GM21529 (cell line): ENCODE measurements at regions not wholly inside any gene's neighbourhood (a gene's known extent, or its start where the extent isn't known, plus 50 kb on each side); places are given as distances from the start of the nearest gene placed in this dataset.
"Not testable (repeated sequence)": the region's sequence is repeated elsewhere in the genome, so short reads cannot be mapped to it uniquely, and the experiment has no call there.

ENCODE experiments used
- ATAC-seq: cut with Tn5 transposase; IDR thresholded peaks from one replicate; pipeline ENCODE4 v1.9.1; 2021; ENCODE audit not compliant: unreplicated experiment

DNA sequence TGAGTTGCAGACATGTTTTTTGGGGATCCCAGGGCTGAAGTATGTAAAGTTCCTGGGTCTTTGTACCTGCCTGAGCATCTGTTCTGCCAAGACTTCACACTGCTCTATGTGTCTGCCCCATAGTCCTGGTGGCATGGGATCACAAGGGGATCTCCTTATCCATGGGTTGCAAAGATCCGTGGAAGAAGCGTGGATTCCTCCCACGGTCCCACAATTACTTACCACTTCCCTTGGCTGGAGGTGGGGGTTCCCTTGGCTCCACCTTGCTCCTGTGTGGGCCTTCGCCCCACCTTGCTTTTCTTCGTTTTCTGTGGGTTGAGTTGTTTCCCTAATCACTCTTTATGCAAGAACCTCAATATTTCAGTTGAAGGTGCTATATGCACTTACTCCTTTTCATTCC is 157.4 kb upstream of the CHORDC1 start:
- no peak for ATAC-seq

DNA sequence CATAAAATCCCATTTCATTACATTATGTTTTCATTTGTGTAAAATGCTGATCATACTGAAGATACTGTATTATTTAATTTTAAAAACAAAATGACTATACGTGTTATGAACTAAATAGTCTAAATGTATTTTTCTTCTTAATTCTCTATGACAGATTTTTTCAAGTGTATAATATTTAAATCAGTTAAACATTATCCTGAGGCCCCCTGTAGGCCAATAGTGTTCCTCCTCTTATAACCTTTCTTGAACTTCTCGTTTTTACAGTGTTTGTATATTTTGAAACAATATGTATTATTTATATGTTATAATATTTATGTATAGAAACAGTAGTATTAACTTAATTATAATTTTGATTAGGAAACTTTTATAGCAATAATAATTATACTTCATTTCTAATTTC is 151.1 kb upstream of the CHORDC1 start:
- ATAC-seq: no peak

DNA sequence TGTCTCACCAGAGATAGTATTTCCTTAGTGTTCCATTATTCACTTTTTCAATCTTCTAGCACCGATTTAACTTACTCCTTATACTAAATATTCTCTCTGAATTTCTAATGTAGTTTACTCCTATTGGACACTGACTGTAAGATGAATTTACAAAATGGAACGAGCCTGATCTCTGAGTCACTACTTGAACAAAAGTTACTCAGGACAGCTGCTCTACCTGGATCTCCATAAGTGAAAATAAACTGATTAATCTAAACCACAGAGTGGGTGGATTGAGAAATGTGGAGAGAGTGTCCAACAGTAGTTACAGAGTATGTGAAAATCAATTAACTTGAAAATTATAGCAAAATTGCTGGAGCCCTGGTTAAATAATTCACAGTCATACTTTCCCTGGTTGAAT is 141.7 kb upstream of the CHORDC1 start:
- no peak for ATAC-seq

DNA sequence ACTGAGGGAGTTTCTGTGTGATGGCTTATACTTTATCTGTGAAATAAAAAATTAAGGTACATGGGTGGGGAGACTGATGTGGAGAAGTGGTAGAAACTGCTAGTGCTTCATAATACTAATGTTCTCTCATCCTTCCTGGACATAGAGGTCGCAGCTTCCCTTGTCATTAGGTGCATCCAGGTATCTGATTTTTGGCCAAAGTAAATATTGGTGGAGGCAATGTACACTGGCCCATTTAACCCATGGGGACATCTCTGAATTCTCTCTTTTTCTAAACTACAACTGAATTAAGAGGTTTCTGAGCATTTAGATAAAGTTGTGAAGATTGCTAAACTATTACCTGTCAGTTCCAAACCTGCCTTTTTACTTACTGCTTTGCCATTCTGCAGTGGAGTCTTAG is 140.9 kb upstream of the CHORDC1 start:
- no peak for ATAC-seq

DNA sequence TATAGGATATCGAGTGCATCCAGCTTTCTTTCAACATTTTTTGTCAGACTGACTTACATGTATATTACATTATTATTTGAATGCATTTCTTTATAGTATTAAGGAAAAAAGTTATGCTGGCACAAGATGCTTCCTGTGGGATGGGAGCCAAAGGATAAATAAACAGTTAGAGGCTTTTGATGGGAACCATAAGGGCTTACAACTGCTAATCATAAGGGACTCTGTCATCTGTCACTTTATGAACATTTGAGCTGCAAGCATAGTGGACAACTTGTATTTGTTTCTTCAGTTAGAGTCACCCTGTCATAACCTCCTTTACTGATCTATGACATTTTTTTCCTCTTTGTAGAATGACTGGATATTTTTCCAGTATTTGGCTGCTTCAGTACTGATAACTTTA is 132.4 kb upstream of the CHORDC1 start:
- ATAC-seq: no peak

DNA sequence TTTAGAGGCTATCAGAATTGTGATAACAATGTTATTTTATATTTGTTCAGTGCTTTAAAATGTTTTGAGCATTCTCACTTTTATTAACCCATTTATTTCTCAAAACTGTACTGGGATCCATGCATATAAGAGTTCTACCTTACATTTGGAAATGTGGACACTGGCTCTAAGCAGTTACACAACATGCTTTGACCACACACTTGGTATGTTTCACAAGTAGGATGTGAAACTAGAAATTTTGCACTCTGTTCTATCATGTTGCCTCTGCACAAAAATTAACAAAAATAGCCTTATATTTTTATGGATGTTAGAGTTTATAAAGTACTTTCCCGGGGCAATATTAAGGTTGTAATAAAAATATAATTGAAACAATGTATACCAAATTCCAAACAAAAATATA is 126.9 kb upstream of the CHORDC1 start:
- no peak for ATAC-seq

DNA sequence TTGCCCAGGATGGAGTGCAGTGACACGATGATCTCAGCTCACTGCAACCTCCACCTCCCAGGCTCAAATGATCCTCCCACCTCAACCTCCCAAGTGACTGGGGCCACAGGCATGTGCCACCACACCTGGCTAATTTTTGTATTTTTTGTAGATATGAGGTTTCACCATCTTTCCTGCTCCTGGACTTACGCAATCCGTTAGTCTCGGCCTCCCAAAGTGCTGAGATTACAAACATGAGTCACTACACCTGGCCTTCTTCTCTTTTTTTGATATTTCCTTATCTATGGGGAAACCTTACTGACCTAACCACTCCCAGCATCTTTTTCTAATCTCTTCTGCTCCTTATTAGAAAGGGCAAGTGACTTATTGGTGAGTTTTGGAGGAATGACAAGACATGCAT is 121.7 kb upstream of the CHORDC1 start:
- no peak for ATAC-seq

DNA sequence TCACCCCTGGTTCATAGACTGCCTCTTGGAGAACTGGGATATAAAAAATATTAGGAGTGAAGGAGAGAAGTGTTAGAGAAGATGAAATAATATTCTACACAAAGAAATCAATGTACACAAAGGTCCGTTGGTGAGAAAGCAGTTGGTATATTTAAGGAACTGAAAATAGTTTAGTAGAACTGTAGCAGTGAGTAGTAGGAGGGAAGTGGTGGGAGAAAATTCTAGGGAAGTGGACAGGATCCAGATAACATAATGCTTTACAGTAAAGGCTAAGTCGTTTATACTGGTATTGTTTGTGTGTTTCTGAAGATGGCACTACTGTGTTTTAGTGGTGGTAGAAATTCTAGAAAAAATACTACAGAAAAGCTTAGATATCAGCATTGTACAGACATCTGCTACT is 120.8 kb upstream of the CHORDC1 start:
- no peak for ATAC-seq

DNA sequence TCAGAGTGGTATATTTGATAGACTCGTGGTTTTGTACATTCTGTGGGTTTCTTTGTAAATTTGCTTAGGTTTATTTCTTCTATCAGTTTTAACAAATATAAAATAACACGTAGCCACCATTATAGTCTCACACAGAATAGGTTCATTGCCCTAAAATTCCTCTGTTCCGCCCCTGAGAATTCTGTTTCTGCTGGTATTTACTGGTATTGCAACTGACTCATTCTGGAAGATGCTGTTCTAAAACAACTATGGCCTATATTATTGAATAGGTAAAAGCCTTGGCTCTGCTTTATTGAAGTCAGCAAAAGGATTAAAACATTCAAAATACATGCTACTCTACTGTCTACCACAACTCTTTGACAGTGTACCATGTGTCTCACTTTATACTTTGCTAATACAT is 119.1 kb upstream of the CHORDC1 start:
- ATAC-seq: no peak

DNA sequence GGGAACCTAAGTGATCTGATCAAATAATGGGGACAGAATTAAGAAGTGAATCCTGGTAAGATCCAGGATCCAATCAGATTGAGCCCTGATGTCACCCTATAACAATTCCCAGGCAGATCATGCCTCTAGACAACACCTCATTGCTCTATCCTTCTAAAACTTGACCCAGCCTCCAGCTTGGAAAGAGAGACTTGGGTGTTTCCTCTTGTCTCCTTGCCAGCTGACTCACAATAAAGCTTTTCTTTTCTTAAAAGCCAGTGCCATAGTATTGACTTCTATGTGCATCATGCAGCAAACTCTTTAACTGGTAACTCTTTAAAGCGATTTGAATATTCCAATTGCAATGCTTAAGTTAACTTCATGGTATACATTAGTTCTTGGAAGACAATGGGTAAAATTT is 109.6 kb upstream of the CHORDC1 start:
- no peak for ATAC-seq

DNA sequence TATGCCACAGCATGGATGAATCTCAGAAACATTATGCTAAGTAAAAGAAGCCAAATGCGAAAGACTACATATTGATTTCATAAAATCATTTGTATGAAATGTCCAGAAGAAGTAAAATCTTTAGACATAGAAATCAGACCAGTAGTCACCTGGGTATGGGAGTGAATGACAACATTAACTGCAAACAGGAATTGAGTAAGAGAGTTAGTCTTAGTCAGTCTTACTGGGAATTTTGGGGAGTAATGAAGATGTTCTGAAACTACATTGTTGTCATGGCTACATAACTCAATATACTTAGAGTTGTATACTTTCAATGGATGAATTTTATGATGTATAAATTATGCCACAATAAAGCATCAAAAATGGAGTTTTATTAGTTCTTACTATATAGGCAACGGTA is 107.8 kb upstream of the CHORDC1 start:
- no peak for ATAC-seq

DNA sequence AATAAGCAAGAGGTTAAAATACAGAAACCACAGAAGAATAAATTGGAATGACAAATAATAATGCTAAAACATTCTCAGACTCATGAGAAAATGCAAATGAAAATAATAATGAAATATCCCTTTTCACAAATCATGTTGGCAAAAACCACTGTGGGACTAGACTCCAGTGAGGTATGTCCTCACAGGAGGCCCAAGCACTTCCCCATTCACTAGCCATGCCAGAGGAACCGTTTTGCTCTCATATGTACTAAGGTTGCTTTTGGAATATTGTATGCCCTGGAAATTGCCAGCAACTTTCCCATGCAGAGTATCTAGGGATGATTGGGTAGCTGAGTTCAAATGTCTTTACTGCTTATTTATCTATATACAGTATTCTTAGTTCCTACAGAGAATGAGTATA is 106.2 kb upstream of the CHORDC1 start:
- no peak for ATAC-seq

DNA sequence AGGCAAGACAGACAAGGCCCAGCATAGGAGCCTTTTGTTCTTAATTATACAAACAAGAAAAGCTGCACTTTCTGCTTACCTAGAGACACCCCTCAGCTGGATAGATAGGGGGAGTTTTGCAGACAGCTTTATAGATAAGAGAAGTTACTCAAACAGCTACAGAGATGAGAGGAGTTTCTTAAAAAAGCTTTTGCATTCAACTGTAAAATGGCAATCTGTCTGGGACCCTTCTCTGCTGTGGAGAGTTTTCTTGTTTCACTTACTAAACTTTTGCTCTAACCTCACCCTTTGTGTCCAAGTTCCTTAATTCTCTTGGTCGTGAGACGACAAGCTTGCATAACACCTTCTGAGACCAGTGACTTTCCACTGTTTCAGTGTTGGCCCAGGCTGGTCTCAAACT is 103.8 kb upstream of the CHORDC1 start:
- peak; percentile 49 for ATAC-seq

DNA sequence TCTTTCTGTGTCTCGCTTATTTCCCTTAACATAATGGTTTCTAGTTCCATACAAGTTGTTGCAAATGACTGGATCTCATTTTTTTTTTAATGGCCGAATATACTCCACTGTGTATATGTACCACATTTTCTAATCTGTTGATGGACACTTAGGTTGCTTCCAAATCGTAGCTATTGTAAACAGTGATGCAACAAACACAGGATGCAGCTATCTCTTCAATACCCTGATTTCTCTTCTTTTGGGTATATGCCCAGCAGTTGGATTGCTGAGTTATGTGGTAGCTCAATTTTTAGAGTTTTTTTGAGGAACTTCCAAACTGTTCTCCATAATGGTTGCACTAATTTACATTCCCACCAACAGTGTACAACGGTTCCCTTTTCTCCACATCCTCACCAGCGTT is 100.4 kb upstream of the CHORDC1 start:
- no peak for ATAC-seq

DNA sequence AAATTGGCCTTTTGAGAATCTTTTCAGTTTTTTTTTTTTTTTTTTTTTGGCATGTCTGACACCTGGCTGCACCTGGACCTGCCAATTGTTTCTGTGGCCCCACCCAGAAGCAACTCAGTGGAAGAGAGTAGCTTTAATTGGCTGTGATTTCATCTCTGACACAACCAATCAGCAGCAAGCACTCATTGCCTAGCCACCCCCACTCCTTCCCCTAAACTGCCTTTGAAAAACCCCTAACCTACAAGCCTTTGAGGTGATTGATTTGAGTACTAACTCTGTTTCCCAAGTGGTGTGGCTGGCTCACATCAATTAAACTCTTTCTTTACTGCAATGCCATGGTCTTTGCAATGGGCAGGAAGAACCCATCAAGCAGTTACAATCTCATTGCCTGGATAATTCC is 98.2 kb upstream of the CHORDC1 start:
- ATAC-seq: no peak

DNA sequence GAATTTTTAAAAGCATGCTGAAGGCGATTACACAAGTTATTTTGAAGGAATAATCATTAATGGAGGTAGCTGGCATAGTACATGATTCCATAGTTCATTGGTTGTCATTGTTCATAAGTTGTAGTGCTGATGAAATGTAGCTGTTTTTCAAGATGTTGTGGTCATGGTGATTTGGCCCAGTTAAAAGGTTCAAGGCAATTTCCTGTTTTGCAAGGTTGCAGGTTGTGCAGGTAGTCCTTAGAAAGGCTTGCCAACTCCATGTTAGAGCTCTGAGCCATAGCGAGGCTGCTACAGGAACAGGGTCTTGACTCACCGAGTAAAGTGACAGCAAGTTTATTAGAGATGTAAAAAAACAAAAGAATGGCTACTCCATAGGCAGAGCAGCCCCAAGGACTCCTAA is 95.8 kb upstream of the CHORDC1 start:
- no peak for ATAC-seq

DNA sequence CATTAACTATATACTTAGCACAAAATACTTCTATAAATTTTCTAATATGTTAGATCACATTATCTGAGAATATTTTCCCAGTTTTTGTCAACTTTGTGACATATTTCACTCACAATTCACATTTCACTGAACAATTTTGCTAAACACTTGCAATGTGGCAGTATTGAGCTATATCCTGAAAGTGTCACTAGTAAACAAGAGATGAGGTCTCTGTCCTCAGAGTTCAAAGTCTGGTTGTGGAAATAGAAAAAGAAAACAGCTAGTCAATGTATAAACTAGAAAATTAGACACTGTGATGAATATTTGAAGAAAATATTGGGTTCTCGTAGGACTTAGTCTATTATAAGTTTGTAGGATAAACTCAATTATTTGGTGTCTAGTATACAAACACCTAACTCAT is 87.4 kb upstream of the CHORDC1 start:
- no peak for ATAC-seq

DNA sequence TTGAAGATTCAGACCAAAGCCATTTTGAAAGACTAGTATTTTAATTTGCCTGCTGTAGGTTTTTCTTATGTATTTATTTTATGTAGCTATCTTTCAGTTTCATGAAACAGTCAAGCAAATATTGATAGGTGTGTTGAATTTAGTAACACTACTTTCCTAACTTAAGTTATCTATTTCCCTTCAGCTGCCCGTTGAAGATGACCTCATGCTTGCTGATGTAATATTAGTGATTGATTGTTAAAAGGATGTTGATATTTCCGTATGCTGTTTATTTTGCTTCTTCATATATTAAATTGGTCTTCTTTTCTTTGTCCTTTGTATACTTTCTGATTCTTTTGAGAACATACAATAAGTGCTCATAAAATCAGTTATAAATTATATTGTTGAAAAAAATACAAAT is 86.8 kb upstream of the CHORDC1 start:
- no peak for ATAC-seq

DNA sequence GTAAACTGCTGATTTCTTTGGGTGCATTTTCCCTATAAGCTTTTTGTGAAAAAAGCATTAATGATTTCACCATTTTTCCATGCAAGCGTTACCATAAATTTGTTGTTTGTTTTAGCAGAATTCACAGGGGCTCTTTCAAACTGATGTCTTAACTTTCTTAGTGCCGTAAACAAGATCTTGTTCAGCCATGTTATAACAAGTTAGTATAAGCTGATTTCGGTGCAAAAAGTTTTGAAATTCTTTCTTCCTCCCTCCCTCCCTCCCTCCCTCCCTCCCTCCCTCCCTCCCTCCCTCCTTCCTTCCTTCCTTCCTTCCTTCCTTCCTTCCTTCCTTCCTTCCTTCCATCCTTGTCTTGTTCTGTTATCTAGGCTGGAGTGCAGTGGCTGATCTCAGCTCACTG is 71.7 kb upstream of the CHORDC1 start:
- no peak for ATAC-seq

DNA sequence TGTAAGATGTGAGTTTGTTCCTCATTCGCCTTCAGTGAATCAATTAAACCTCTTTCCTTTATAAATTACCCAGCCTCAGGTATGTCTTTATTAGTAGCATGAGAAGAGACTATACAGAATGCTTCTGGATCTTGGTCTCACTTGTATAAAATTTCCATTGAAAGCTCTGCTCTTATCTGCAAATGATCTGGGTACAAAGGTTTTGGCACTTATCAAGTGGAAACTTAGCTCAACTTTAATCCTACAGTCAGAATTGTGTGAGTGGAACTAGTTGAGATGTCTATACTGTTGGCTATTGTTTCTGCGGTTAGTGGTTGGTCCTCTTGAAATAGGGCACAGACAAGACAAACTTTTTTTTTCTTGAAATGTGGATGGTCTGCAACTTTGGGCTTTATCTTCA is 71.2 kb upstream of the CHORDC1 start:
- no peak for ATAC-seq

DNA sequence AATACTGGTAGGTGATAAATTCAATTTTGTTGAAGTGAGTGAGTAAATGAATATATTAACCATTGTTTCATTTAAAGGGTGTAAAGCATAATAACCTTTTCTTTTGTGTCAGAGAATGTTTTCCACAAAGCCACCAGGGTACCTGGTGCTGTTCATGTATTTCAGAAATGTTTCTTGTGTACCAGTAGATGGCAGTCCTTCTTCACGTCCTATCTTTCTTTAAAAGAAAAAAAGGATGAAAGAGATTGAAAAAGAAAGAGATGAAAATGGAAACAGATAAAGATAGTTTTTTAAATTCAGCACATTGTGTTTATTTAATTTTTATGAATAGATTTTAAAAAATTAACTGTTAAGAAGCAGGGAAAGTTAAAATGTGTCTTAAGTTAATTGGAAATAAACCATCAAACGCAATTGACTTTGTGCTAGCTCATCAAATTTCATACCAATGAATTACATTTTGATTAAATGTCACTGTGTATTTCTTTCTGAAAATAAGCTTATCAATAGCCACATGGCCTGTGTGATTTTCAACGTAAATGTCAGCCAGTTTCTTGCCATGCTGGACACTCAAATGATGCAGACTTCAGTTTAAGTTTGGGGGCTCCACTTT is 65.5 kb upstream of the CHORDC1 start:
- ATAC-seq: peak; percentile 56

DNA sequence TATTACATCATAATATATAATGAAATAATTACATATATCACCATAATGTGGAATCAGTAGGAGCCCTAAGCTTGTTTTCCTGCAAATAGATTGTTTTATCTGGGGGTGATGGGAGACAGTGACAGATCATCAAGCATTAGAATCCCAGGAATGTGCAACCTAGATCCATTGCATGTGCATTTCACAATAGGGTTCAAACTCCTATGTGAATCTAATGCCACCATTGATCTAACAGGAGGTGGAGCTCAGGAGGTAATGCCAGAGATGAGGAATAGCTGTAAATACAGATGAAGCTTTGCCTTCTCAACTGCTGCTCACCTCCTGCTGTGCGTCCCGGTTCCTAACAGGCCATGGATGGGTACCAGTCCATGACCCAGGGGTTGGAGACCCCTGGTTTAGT is 63.8 kb upstream of the CHORDC1 start:
- ATAC-seq: no peak

DNA sequence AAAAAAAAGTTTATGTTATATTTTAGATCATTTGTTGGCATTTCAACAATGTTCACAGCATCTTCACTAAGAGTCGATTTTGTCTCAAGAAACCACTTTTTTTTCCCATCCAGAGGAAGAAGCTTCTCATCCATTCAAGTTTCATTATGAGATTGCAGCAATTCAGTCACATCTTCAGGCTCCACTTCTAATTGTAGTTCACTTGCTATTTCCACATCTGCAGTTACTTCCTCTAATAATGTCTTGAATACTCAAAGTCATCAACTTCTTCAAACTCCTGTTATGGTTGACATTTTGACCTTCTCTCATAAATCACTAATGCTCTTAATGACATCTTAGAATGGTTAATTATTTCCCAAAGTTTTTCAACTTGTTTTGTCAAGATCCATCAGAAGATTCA is 61.3 kb upstream of the CHORDC1 start:
- no peak for ATAC-seq

DNA sequence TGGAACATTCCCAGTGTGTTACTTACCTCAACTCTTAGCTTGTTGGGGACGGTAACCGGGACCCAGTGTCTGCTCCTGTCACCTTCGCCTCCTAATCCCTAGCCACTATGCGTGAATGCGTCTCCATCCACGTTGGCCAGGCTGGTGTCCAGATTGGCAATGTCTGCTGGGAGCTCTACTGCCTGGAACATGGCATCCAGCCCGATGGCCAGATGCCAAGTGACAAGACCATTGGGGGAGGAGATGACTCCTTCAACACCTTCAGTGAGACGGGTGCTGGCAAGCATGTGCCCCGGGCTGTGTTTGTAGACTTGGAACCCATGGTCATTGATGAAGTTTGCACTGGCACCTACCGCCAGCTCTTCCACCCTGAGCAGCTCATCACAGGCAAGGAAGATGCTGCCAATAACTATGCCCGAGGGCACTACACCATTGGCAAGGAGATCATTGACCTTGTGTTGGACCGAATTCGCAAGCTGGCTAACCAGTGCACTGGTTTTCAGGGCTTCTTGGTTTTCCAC is 59.8 kb upstream of the CHORDC1 start:
- ATAC-seq: not testable (repeated sequence)
